Activated B cell treated with CpG ODN at 0.5 μM for 24 hours (primary cell): ENCODE measurements at regions not wholly inside any gene's neighbourhood (a gene's known extent, or its start where the extent isn't known, plus 50 kb on each side); places are given as distances from the start of the nearest gene placed in this dataset.

Experiments
- ATAC-seq: fragments of 200-7000 bp; cut with Tn5 transposase; one replicate; pipeline ENCODE4 v1.10.0; 2021; ENCODE audit warnings: low read depth, mild to moderate bottlenecking, moderate library complexity
- CTCF ChIA-PET: fragments of 350-600 bp; sonication (Branson Sonifier 250); formaldehyde crosslinking; loops from one replicate; lab custom pipeline; 2021; ENCODE audit warnings: antibody characterized with exemption; lab: Charles Lee
- POLR2A ChIA-PET: fragments of 350-600 bp; sonication (Branson Sonifier 250); formaldehyde crosslinking; loops from one replicate; lab custom pipeline; 2021; ENCODE audit warnings: antibody characterized with exemption; lab: Charles Lee
- DNase-seq: peaks from one replicate; pipeline ENCODE4 v3.0.0; 2022
- H3K27ac Mint-ChIP-seq: one replicate; pipeline ENCODE4 v1.8.0; 2020; ENCODE audit warnings: mixed read lengths
- H3K27me3 Mint-ChIP-seq: one replicate; pipeline ENCODE4 v1.8.0; 2021; ENCODE audit warnings: mixed read lengths
- H3K36me3 Mint-ChIP-seq: one replicate; pipeline ENCODE4 v1.8.0; 2021; ENCODE audit warnings: low read depth, mixed read lengths
- H3K4me1 Mint-ChIP-seq: one replicate; pipeline ENCODE4 v1.8.0; 2021; ENCODE audit warnings: mixed read lengths
- H3K4me3 Mint-ChIP-seq: one replicate; pipeline ENCODE4 v1.8.0; 2020; ENCODE audit warnings: mild to moderate bottlenecking, mixed read lengths
- H3K9me3 Mint-ChIP-seq: one replicate; pipeline ENCODE4 v1.8.0; 2020; ENCODE audit warnings: mixed read lengths
- CTCF ChIP-seq: fragments of 200-600 bp; IDR thresholded peaks from one replicate; pipeline ENCODE4 v1.8.0; 2022; ENCODE audit warnings: antibody characterized with exemption, mild to moderate bottlenecking
- intact Hi-C: fragments of 100-400 bp; cut with micrococcal nuclease; formaldehyde crosslinking; loops from one replicate; pipeline ENCODE4 v1.15.1; 2024

GRCh38 chr1:230581446-230582079 is 60.7 kb upstream of the COG2 start:
- intact Hi-C loops = no loop called here
- no peak overlapping the region for H3K27ac Mint-ChIP-seq
- no peaks in the 10 kb centered on the region for H3K4me1 Mint-ChIP-seq
- peaks cover 19% of the 10 kb centered on the region for H3K27me3 Mint-ChIP-seq
- POLR2A ChIA-PET = no interaction called here
- H3K36me3 Mint-ChIP-seq = no peaks in the 10 kb centered on the region
- TF ChIP-seq CTCF = no peak
- no peaks in the 10 kb centered on the region for H3K9me3 Mint-ChIP-seq
- DNase-seq (no peak), ATAC-seq (no peak)
- no peak overlapping the region for H3K4me3 Mint-ChIP-seq
- CTCF ChIA-PET = no interaction called here

GRCh38 chr1:230578616-230579015 is 63.7 kb upstream of the COG2 start:
- CTCF ChIA-PET = no interaction called here
- no peaks in the 10 kb centered on the region for H3K4me1 Mint-ChIP-seq
- H3K27ac Mint-ChIP-seq = no peak overlapping the region
- H3K36me3 Mint-ChIP-seq = no peaks in the 10 kb centered on the region
- H3K9me3 Mint-ChIP-seq = no peaks in the 10 kb centered on the region
- H3K27me3 Mint-ChIP-seq = peaks cover 18% of the 10 kb centered on the region
- no peak for TF ChIP-seq CTCF
- POLR2A ChIA-PET = no interaction called here
- DNase-seq (no peak), ATAC-seq (no peak)
- no peak overlapping the region for H3K4me3 Mint-ChIP-seq
- intact Hi-C loops = no loop called here

- TF ChIP-seq CTCF = no peak
- CTCF ChIA-PET = no interaction called here
- POLR2A ChIA-PET = no interaction called here
- intact Hi-C loops = no loop called here
- Mint-ChIP-seq H3K27ac (no peak overlapping the region), H3K4me1 (no peaks in the 10 kb centered on the region), H3K9me3 (no peaks in the 10 kb centered on the region), H3K27me3 (peaks cover 14% of the 10 kb centered on the region), H3K36me3 (no peaks in the 10 kb centered on the region), H3K4me3 (no peak overlapping the region)
- no peak for ATAC-seq
- DNase-seq = no peak
These were observed 64.7 kb upstream of the COG2 start for GRCh38 chr1:230577537-230577936.

GRCh38 chr1:230575886-230576500 is 66.3 kb upstream of the COG2 start:
- intact Hi-C loops = no loop called here
- H3K27me3 Mint-ChIP-seq = peaks cover 11% of the 10 kb centered on the region
- CTCF ChIA-PET = no interaction called here
- no peaks in the 10 kb centered on the region for H3K9me3 Mint-ChIP-seq
- POLR2A ChIA-PET = no interaction called here
- H3K4me3 Mint-ChIP-seq = no peak overlapping the region
- no peaks in the 10 kb centered on the region for H3K36me3 Mint-ChIP-seq
- DNase-seq = no peak
- no peak for TF ChIP-seq CTCF
- H3K27ac Mint-ChIP-seq = no peak overlapping the region
- H3K4me1 Mint-ChIP-seq = no peaks in the 10 kb centered on the region
- no peak for ATAC-seq

GRCh38 chr1:230574502-230574901 is 67.8 kb upstream of the COG2 start:
- Mint-ChIP-seq H3K4me3 (no peak overlapping the region), H3K27ac (no peak overlapping the region), H3K36me3 (no peaks in the 10 kb centered on the region), H3K4me1 (no peaks in the 10 kb centered on the region), H3K27me3 (peaks cover 7% of the 10 kb centered on the region), H3K9me3 (no peaks in the 10 kb centered on the region)
- intact Hi-C loops = no loop called here
- DNase-seq = no peak
- no peak for TF ChIP-seq CTCF
- ChIA-PET POLR2A (no interaction called here), CTCF (no interaction called here)
- ATAC-seq = no peak
